Effector memory CD4-positive, alpha-beta T cell (primary cell): ENCODE measurements at regions not wholly inside any gene's neighbourhood (a gene's known extent, or its start where the extent isn't known, plus 50 kb on each side); places are given as distances from the start of the nearest gene placed in this dataset.
"Not testable (repeated sequence)": the region's sequence is repeated elsewhere in the genome, so short reads cannot be mapped to it uniquely, and the experiment has no call there.

Experiments
- DNase-seq, 3 donors: peaks; one replicate each; pipeline ENCODE4 v3.0.0-alpha.2; 2020
- H3K27ac ChIP-seq: 2 replicates; pipeline ENCODE4 v1.7.0; 2013; ENCODE audit warnings: mild to moderate bottlenecking, low read length, moderate library complexity; ENCODE audit not compliant: insufficient read depth, poor library complexity, severe bottlenecking
- H3K27me3 ChIP-seq: replicated peaks from 2 replicates; pipeline ENCODE4 v1.7.0; 2013; ENCODE audit warnings: mild to moderate bottlenecking, low read length; ENCODE audit not compliant: insufficient read depth, control insufficient read depth, poor library complexity, severe bottlenecking
- H3K36me3 ChIP-seq: 2 replicates; pipeline ENCODE4 v1.7.0; 2013; ENCODE audit warnings: mild to moderate bottlenecking, low read length, moderate library complexity; ENCODE audit not compliant: control insufficient read depth, insufficient read depth
- H3K4me1 ChIP-seq: 2 replicates; pipeline ENCODE4 v1.7.0; 2013; ENCODE audit warnings: low read length, mild to moderate bottlenecking; ENCODE audit not compliant: control insufficient read depth, insufficient read depth, poor library complexity, severe bottlenecking
- H3K4me3 ChIP-seq: 2 replicates; pipeline ENCODE4 v1.7.0; 2013; ENCODE audit warnings: low read length, low read depth, mild to moderate bottlenecking; ENCODE audit not compliant: insufficient read depth, poor library complexity, severe bottlenecking
- H3K9me3 ChIP-seq: 2 replicates; pipeline ENCODE4 v1.7.0; 2013; ENCODE audit warnings: mild to moderate bottlenecking, low read length, moderate library complexity; ENCODE audit not compliant: control insufficient read depth

DNA sequence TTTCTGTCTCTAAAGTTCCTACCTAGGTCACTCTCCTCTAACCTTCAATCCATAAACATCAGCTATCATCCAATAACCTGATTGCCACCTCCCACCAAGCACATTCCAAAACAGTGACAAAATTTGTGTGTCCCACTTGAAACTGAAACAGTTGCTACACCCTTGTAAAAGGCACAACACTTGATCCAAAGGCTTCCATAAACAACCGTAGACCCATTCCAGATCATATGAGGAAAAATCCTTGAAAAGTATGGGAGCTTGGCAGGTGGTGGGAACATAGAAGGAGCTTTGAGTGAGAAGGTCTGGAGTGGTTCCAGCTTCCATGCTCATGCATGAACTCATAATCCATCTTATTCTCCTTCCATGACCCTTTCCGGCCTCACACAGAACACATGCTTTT lies 82.0 kb upstream of the ATP1A1 start:
- H3K27ac ChIP-seq = no peak overlapping the region
- no peaks in the 10 kb centered on the region for H3K27me3 ChIP-seq
- H3K4me1 ChIP-seq = no peaks in the 10 kb centered on the region
- H3K9me3 ChIP-seq = no peaks in the 10 kb centered on the region
- no peak for DNase-seq
- H3K36me3 ChIP-seq = no peaks in the 10 kb centered on the region
- no peak overlapping the region for H3K4me3 ChIP-seq

DNA sequence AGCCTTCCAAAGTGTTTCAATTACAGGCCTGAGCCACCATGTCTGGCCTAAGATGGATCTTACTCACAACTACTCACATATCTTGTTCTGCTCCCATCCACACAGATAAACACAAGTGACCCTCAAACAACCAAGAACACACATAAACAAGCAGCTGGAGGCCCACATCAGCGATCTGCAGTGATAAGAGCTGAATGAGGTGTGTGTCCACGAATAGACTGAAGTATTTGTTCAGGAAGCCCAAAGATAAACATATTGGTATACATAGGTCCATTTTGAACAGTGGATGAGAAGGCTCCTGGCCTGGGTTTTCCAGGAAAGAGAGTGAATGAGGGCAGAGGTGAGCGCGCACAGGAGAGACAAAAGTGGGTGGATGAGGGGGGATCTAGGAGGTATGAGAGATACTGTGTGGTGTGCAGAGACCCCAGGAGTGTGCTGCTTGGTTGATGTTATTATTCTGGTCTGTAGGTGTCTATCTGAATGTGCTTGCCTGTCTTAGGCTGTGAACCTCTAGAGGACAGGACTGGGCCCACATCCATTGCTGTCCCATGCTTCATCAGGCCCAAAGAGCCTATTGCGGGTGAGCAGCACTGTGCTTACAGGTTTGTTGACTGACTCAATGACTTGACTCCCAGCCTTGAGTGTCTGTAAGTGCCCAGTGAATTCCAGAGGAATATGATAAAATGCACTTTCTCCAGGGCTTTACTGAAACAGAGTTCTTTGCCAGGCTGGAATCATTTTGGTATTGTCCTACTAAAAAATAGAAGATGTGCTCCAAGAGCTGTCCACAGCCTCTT lies 79.9 kb upstream of the ATP1A1 start:
- no peak overlapping the region for H3K27ac ChIP-seq
- H3K36me3 ChIP-seq = no peaks in the 10 kb centered on the region
- no peak overlapping the region for H3K4me3 ChIP-seq
- no peak for DNase-seq
- H3K4me1 ChIP-seq = no peaks in the 10 kb centered on the region
- no peaks in the 10 kb centered on the region for H3K9me3 ChIP-seq
- no peaks in the 10 kb centered on the region for H3K27me3 ChIP-seq

DNA sequence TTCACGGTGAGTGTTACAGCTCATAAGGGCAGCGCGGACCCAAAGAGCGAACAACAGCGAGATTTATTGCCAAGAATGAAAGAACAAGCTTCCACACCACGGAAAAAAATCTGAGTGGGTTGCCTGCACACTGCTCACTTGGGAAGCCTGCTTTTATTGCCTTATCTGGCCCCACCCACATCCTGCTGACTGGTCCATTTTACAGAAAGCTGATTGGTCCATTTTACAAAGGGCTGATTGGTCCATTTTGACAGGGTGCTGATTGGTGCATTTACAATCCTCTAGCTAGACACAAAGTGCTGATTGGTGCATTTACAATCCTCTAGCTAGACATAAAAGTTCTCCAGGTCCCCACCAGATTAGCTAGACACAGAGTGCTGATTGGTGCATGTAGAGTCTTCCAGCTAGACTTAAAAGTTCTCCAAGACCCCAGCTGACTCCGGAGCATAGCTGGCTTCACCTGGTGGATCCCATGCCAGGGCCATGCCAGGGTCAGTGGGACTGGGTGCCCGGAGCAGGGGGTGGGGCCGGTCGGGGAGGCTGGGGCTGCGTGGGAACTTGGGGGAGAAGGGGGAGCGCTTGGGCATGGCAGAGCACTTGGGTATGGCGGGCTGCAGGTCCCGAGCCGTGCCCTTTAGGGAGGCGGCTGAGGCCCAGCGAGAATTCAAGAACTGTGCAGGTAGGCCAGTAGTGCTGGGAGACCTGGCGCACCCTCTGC lies 75.4 kb upstream of the ATP1A1 start:
- Histone ChIP-seq H3K27ac (no peak overlapping the region), H3K27me3 (no peaks in the 10 kb centered on the region), H3K9me3 (no peaks in the 10 kb centered on the region), H3K36me3 (no peaks in the 10 kb centered on the region), H3K4me1 (no peaks in the 10 kb centered on the region), H3K4me3 (no peak overlapping the region)
- DNase-seq = no peak

DNA sequence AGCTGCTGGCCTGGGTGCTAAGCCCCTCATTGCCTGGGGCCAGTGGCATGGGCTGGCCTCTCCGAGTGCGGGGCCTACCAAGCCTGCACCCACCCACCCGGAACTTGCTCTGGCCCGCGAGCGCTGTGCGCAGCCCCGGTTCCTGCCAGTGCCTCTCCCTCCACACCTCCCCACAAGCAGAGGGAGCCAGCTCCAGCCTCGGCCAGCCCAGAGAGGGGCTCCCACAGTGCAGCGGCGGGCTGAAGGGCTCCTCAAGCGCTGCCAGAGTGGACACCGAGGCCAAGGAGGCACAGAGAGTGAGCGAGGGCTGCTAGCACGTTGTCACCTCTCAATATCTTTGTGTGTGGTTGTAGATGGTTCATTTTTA lies 74.8 kb upstream of the ATP1A1 start:
- not testable (repeated sequence) for H3K4me3 ChIP-seq, H3K36me3 ChIP-seq, H3K4me1 ChIP-seq, H3K27ac ChIP-seq, H3K9me3 ChIP-seq, H3K27me3 ChIP-seq, DNase-seq

DNA sequence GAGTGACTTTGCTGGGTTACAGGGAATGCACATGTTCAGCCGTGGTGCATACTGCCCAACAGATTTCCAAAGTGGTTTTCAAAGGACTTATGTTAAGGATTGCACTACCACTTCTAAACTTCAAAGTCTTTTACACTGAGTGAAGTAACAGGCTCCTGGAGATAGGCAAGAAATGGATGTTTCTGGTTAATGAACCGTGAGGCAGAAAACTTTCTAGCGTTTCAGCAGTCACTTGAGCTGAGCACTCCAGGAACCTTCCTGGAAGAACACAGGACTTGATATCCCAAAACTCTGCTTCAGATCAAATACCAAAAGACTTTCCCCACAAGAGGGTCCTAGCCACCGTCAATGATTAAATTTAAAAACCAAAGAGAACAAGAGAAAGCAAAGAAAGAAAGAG lies 74.3 kb upstream of the ATP1A1 start:
- Histone ChIP-seq H3K4me1 (no peaks in the 10 kb centered on the region), H3K36me3 (no peaks in the 10 kb centered on the region), H3K27ac (no peak overlapping the region), H3K9me3 (no peaks in the 10 kb centered on the region), H3K4me3 (no peak overlapping the region), H3K27me3 (no peaks in the 10 kb centered on the region)
- no peak for DNase-seq

DNA sequence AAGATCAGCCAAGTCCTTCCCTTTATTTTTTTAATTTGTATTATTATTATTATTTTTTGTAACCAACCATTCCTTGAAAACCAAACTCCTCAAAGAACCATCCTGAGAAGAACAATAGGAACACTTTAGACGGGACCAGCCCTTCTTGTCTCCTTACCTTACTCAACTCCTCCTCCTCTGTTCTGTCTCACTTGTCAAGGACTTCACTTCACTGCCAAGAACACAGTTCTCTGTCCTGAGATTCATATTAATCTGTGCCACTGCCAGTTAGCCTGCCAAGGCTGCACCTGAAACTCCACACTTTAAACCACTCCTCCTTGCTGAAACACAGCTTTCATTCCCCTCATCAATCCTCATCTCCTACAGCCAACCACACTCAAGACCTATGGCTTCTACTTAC lies 73.8 kb upstream of the ATP1A1 start:
- no peaks in the 10 kb centered on the region for H3K36me3 ChIP-seq
- H3K4me3 ChIP-seq = no peak overlapping the region
- no peaks in the 10 kb centered on the region for H3K27me3 ChIP-seq
- H3K9me3 ChIP-seq = no peaks in the 10 kb centered on the region
- DNase-seq = no peak
- no peaks in the 10 kb centered on the region for H3K4me1 ChIP-seq
- H3K27ac ChIP-seq = no peak overlapping the region

DNA sequence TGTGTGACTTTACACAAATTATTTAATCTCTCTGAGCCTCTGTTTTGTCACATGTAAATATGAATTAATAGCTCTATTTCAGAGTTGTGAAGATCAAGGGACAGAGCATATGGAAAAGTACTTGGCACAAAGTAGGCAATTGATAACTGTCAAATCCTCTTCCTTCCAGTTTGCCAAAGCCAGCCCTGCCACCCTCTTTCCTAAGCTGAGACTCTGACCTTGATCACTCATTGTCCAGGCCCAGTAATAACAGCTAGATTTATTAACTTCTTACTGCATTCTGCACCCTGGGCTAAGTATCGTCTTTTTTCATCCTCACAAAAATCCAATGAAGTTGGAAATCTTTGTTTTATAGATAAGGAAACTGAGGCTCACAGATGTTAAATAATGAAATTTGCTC lies 70.8 kb upstream of the ATP1A1 start:
- no peak overlapping the region for H3K27ac ChIP-seq
- DNase-seq = no peak
- H3K4me3 ChIP-seq = no peak overlapping the region
- no peaks in the 10 kb centered on the region for H3K36me3 ChIP-seq
- H3K4me1 ChIP-seq = no peaks in the 10 kb centered on the region
- H3K27me3 ChIP-seq = no peaks in the 10 kb centered on the region
- H3K9me3 ChIP-seq = no peaks in the 10 kb centered on the region

DNA sequence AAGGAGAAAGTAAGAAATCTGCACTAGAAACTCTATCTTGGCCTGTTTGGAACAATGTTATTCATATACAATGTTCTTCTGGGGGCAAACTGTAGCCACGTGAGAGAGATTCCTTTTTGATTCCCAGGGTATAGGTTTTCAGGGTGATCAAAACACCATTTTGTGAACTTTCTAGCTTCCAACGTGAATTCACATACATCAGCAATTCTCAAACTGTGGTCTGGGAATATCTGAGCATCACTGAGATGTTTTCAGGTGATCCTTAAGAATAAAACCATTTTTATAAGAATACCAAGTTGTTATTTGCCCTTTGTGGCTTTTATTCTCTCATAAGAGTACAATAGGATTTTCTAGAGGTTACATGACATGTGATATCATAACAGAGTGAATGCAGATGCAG lies 66.9 kb upstream of the ATP1A1 start:
- no peak for DNase-seq
- H3K36me3 ChIP-seq = no peaks in the 10 kb centered on the region
- no peaks in the 10 kb centered on the region for H3K27me3 ChIP-seq
- no peaks in the 10 kb centered on the region for H3K9me3 ChIP-seq
- no peaks in the 10 kb centered on the region for H3K4me1 ChIP-seq
- H3K27ac ChIP-seq = no peak overlapping the region
- no peak overlapping the region for H3K4me3 ChIP-seq

DNA sequence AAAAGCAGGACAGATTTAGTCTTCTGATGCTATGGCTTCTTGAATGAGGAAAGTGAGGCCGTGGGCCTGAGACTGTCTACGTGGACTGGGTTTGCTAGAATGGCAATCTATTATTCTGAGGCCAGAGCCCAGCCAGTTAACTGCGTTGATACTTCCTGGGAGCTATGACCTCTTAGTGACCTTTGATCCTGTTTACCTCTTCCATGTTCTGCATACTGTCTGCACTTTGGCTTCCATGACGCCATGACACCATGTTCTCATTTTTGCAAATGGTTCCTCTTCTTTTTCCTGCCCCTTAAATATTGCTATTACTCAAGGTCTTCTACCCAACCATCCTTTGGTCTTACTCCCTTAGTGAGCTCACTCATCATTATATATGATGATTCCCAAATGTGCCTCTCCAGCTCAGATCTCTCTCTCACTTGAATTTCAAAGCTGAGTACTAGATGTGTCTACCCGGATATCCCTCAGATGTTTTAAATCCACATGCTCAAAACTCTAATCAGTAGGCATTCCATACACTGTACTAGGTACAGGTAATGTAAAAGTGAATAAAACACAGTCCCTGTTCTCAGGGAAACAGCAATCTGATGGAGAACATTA lies 66.1 kb upstream of the ATP1A1 start:
- H3K9me3 ChIP-seq = no peaks in the 10 kb centered on the region
- no peaks in the 10 kb centered on the region for H3K27me3 ChIP-seq
- H3K36me3 ChIP-seq = no peaks in the 10 kb centered on the region
- DNase-seq = no peak
- H3K4me1 ChIP-seq = no peaks in the 10 kb centered on the region
- H3K27ac ChIP-seq = no peak overlapping the region
- no peak overlapping the region for H3K4me3 ChIP-seq

DNA sequence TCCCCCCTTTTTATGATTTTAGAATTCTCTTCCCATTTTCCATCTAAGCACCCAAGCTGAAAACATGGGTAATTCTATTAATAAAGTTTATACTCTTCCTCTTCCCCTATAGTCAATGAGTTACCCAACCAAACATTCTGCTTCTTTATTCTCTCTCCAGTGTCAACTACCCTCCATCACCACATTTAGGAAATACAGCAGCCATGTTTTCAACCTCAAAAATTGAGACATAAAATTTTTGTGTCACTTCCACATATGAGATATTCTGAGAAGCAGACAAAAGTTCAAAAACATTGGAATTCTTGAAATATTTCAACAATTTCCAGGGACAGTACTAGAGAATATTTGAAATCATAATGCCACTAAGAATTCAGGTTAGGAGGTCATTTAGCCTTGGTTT lies 64.8 kb upstream of the ATP1A1 start:
- Histone ChIP-seq H3K9me3 (no peaks in the 10 kb centered on the region), H3K36me3 (no peaks in the 10 kb centered on the region), H3K4me1 (no peaks in the 10 kb centered on the region), H3K4me3 (no peak overlapping the region), H3K27me3 (no peaks in the 10 kb centered on the region), H3K27ac (no peak overlapping the region)
- no peak for DNase-seq
